HepG2 (cell line): ENCODE measurements at regions not wholly inside any gene's neighbourhood (a gene's known extent, or its start where the extent isn't known, plus 50 kb on each side); places are given as distances from the start of the nearest gene placed in this dataset.

ENCODE experiments used
- IKZF1 ChIP-seq: fragments of 450-650 bp; IDR thresholded peaks from 2 replicates; pipeline ENCODE4 v1.7.1; 2016
- MED13 ChIP-seq: sonication (generic); formaldehyde crosslinking; IDR thresholded peaks from 2 replicates; pipeline ENCODE4 v1.5.0; 2020; ENCODE audit warnings: missing genetic modification reagents
- ZNF124 ChIP-seq: sonication (generic); formaldehyde crosslinking; IDR thresholded peaks from 2 replicates; pipeline ENCODE4 v1.4.0; 2020; ENCODE audit warnings: missing genetic modification reagents
- ZNF407 ChIP-seq: sonication (generic); formaldehyde crosslinking; IDR thresholded peaks from one replicate; pipeline ENCODE4 v1.5.1; 2020; ENCODE audit warnings: mild to moderate bottlenecking, missing genetic modification reagents; ENCODE audit errors: not compliant biosample characterization
- ZNF543 ChIP-seq: sonication (generic); formaldehyde crosslinking; IDR thresholded peaks from 2 replicates; pipeline ENCODE4 v1.4.0; 2020; ENCODE audit warnings: mild to moderate bottlenecking, missing genetic modification reagents
- ZNF709 ChIP-seq: sonication (generic); formaldehyde crosslinking; IDR thresholded peaks from 2 replicates; pipeline ENCODE4 v1.5.0; 2020; ENCODE audit warnings: mild to moderate bottlenecking, missing genetic modification reagents

- no peak for TF ChIP-seq ZNF407 (CRISPR knock-in tag)
- TF ChIP-seq IKZF1 = no peak
- TF ChIP-seq ZNF543 (CRISPR knock-in tag) = no peak
- TF ChIP-seq ZNF709 (CRISPR knock-in tag) = no peak
- no peak for TF ChIP-seq ZNF124 (CRISPR knock-in tag)
- no peak for TF ChIP-seq MED13
Observed at GRCh38 chr12:126912111-126912510, 1354.9 kb upstream of the TMEM132C start (continued).
